Smooth muscle cell (in vitro differentiated cells): ENCODE measurements at regions not wholly inside any gene's neighbourhood (a gene's known extent, or its start where the extent isn't known, plus 50 kb on each side); places are given as distances from the start of the nearest gene placed in this dataset.

ENCODE experiments used
- DNase-seq: peaks from one replicate; lab custom pipeline; 2025; ENCODE audit not compliant: unreplicated experiment; lab: John Stamatoyannopoulos, UW
- H2AFZ ChIP-seq: fragments of 200-600 bp; sonication (generic); 2 replicates; pipeline ENCODE4 v1.6.0; 2016; ENCODE audit warnings: antibody characterized with exemption, low read depth, mild to moderate bottlenecking
- H3F3A ChIP-seq: fragments of 200-600 bp; sonication (generic); 2 replicates; pipeline ENCODE4 v1.6.0; 2017; ENCODE audit warnings: antibody characterized with exemption, low read depth
- H3K27ac ChIP-seq: fragments of 200-600 bp; sonication (generic); 2 replicates; pipeline ENCODE4 v1.5.1; 2016; ENCODE audit warnings: low read depth, mild to moderate bottlenecking
- H3K27me3 ChIP-seq: fragments of 200-600 bp; sonication (generic); 2 replicates; pipeline ENCODE4 v1.6.1; 2016; ENCODE audit warnings: low read depth, mild to moderate bottlenecking
- H3K36me3 ChIP-seq: fragments of 200-600 bp; sonication (generic); 2 replicates; pipeline ENCODE4 v1.5.1; 2016; ENCODE audit warnings: low read depth
- H3K4me1 ChIP-seq: fragments of 200-600 bp; sonication (generic); 2 replicates; pipeline ENCODE4 v1.5.1; 2016; ENCODE audit warnings: low read depth
- H3K4me2 ChIP-seq: fragments of 200-600 bp; sonication (generic); 2 replicates; pipeline ENCODE4 v1.6.0; 2016; ENCODE audit warnings: mild to moderate bottlenecking
- H3K4me3 ChIP-seq: fragments of 200-600 bp; sonication (generic); 2 replicates; pipeline ENCODE4 v1.5.1; 2016; ENCODE audit warnings: mild to moderate bottlenecking
- H3K79me2 ChIP-seq: fragments of 200-600 bp; sonication (generic); 2 replicates; pipeline ENCODE4 v1.6.0; 2016; ENCODE audit warnings: low read depth, mild to moderate bottlenecking
- H3K9ac ChIP-seq: fragments of 200-600 bp; sonication (generic); 2 replicates; pipeline ENCODE4 v1.6.0; 2016; ENCODE audit warnings: low read depth
- H3K9me3 ChIP-seq: fragments of 200-600 bp; sonication (generic); replicated peaks from 2 replicates; pipeline ENCODE4 v1.5.1; 2016; ENCODE audit warnings: low read depth
- H4K20me1 ChIP-seq: fragments of 200-600 bp; sonication (generic); 2 replicates; pipeline ENCODE4 v1.6.0; 2016; ENCODE audit warnings: low read depth
- WGBS: methylation state at CpG from one replicate; pipeline ENCODE4 v1.1.7; 2016; ENCODE audit warnings: low lambda C conversion rate; 5-methylcytosine and 5-hydroxymethylcytosine counted together
- TF ChIP-seq, protein P1 (sequence below): fragments of 200-600 bp; sonication (generic); IDR thresholded peaks from 2 replicates; pipeline ENCODE4 v1.5.1; 2017; ENCODE audit warnings: borderline replicate concordance, mild to moderate bottlenecking, antibody characterized with exemption; ENCODE audit not compliant: insufficient read depth, poor library complexity, severe bottlenecking

GRCh38 chr17:71287071-71287823, 833.6 kb upstream of the SOX9 start:
- peak overlapping the region; percentile 42 for H3K4me3 ChIP-seq
- no peak overlapping the region for H3K9ac ChIP-seq
- peaks cover 8% of the 10 kb centered on the region for H3K4me1 ChIP-seq
- H3K36me3 ChIP-seq: no peaks in the 10 kb centered on the region
- no peak overlapping the region for H3K27ac ChIP-seq
- H3K79me2 ChIP-seq: no peaks in the 10 kb centered on the region
- no peaks in the 10 kb centered on the region for H3F3A ChIP-seq
- no peaks in the 10 kb centered on the region for H3K27me3 ChIP-seq
- H4K20me1 ChIP-seq: no peaks in the 10 kb centered on the region
- H3K9me3 ChIP-seq: no peaks in the 10 kb centered on the region
- peak overlapping the region; percentile 94 for H2AFZ ChIP-seq
- peak overlapping the region; percentile 82 for H3K4me2 ChIP-seq
- TF ChIP-seq, protein P1, sequence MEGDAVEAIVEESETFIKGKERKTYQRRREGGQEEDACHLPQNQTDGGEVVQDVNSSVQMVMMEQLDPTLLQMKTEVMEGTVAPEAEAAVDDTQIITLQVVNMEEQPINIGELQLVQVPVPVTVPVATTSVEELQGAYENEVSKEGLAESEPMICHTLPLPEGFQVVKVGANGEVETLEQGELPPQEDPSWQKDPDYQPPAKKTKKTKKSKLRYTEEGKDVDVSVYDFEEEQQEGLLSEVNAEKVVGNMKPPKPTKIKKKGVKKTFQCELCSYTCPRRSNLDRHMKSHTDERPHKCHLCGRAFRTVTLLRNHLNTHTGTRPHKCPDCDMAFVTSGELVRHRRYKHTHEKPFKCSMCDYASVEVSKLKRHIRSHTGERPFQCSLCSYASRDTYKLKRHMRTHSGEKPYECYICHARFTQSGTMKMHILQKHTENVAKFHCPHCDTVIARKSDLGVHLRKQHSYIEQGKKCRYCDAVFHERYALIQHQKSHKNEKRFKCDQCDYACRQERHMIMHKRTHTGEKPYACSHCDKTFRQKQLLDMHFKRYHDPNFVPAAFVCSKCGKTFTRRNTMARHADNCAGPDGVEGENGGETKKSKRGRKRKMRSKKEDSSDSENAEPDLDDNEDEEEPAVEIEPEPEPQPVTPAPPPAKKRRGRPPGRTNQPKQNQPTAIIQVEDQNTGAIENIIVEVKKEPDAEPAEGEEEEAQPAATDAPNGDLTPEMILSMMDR: no peak
- WGBS: 16% methylated on average over 16 of the region's 17 CpGs
- no peak for DNase-seq

- Histone ChIP-seq H3K79me2 (no peaks in the 10 kb centered on the region), H3K27ac (no peak overlapping the region), H3K27me3 (no peaks in the 10 kb centered on the region), H3K4me2 (no peak overlapping the region), H3K4me3 (no peak overlapping the region), H3K36me3 (no peaks in the 10 kb centered on the region), H4K20me1 (no peaks in the 10 kb centered on the region), H3K9me3 (no peaks in the 10 kb centered on the region), H3K9ac (no peak overlapping the region), H3K4me1 (peaks cover 7% of the 10 kb centered on the region), H2AFZ (no peak overlapping the region), H3F3A (no peaks in the 10 kb centered on the region)
- DNase-seq: no peak
- WGBS: 65% methylated on average over 1 of the region's 1 CpG
- TF ChIP-seq, protein P1: no peak
Measured at GRCh38 chr17:71292006-71292405, 828.8 kb upstream of the SOX9 start.

DNA sequence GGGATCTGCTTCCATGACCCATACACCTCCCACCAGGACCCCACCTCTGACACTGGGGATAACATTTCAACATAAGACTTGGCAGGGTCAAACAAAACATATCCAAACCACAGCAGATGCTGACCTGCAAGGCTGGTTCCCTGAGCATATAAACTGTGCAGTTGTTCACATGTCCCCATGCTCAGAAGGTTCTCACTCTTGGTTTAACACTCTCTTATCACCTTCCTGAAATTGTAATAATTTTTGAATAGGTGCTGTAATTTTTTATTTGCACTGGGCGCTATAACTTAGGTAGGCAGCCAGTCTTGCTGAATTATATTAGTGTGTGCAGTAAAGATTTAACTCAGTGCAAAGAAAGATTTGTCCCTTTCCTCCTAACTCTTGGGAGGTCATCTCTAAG, 824.8 kb upstream of the SOX9 start:
- Histone ChIP-seq H3K27me3 (no peaks in the 10 kb centered on the region), H3K27ac (no peak overlapping the region), H3K36me3 (no peaks in the 10 kb centered on the region), H2AFZ (no peak overlapping the region), H3K9ac (no peak overlapping the region), H3K79me2 (no peaks in the 10 kb centered on the region), H3K4me1 (peaks cover 5% of the 10 kb centered on the region), H3K4me3 (no peak overlapping the region), H3F3A (peaks cover 16% of the 10 kb centered on the region), H3K4me2 (no peak overlapping the region), H3K9me3 (no peaks in the 10 kb centered on the region), H4K20me1 (no peaks in the 10 kb centered on the region)
- DNase-seq: no peak
- TF ChIP-seq, protein P1: no peak
- 94% methylated on average over 1 of the region's 1 CpG for WGBS

GRCh38 chr17:71301063-71301462, 819.8 kb upstream of the SOX9 start:
- H3F3A ChIP-seq: peaks cover 16% of the 10 kb centered on the region
- peak overlapping the region; percentile 31 for H2AFZ ChIP-seq
- peaks cover 5% of the 10 kb centered on the region for H3K4me1 ChIP-seq
- no peaks in the 10 kb centered on the region for H3K36me3 ChIP-seq
- H3K79me2 ChIP-seq: no peaks in the 10 kb centered on the region
- DNase-seq: no peak
- no peaks in the 10 kb centered on the region for H3K9me3 ChIP-seq
- TF ChIP-seq, protein P1: no peak
- H3K27me3 ChIP-seq: no peaks in the 10 kb centered on the region
- peak overlapping the region; percentile 2 for H3K4me2 ChIP-seq
- H4K20me1 ChIP-seq: no peaks in the 10 kb centered on the region
- H3K4me3 ChIP-seq: no peak overlapping the region
- H3K27ac ChIP-seq: no peak overlapping the region
- H3K9ac ChIP-seq: no peak overlapping the region
